GM12878 (cell line): ENCODE measurements at regions not wholly inside any gene's neighbourhood (a gene's known extent, or its start where the extent isn't known, plus 50 kb on each side); places are given as distances from the start of the nearest gene placed in this dataset.

Source experiments
- ATAC-seq: fragments of 200-7000 bp; cut with Tn5 transposase; 3 replicates; pipeline ENCODE4 v1.9.1; 2020; ENCODE audit warnings: mild to moderate bottlenecking, moderate library complexity
- BruUV-seq: library from RNA; stranded (reverse); fragments of 400-500 nt; replicated peaks from 2 replicates; lab custom pipeline; 2021; lab: Mats Ljungman, UMichigan
- CTCF ChIA-PET: fragments of 300-600 bp; sonication (Branson Sonifier 250); formaldehyde crosslinking; extraction: SDS; loops from one replicate; lab custom pipeline; 2021; ENCODE audit warnings: inconsistent platforms; lab: Yijun Ruan, JAX
- POLR2A ChIA-PET: fragments of 350-600 bp; formaldehyde crosslinking; extraction: SDS; loops from one replicate; lab custom pipeline; 2021; ENCODE audit warnings: inconsistent platforms; lab: Charles Lee
- RAD21 ChIA-PET: fragments of 300-600 bp; sonication (Branson Sonifier 250); formaldehyde crosslinking; loops from one replicate; lab custom pipeline; 2023; ENCODE audit warnings: antibody characterized with exemption; ENCODE audit not compliant: unreplicated experiment; lab: Charles Lee
- SMC1A ChIA-PET: fragments of 300-600 bp; sonication (Branson Sonifier 250); formaldehyde crosslinking; loops from one replicate; lab custom pipeline; 2023; ENCODE audit not compliant: unreplicated experiment, uncharacterized antibody; lab: Charles Lee
- DNase-seq: peaks from one replicate; pipeline ENCODE4 v3.0.0-alpha.2; 2011; ENCODE audit warnings: low read depth, low spot score
- FAIRE-seq: peaks from 3 replicates; lab custom pipeline; 2011; peaks lifted over from hg19 to GRCh38; lab: Jason Lieb, UNC
- H2AFZ ChIP-seq: 2 replicates; pipeline ENCODE4 v1.6.0; 2011; ENCODE audit warnings: low read depth, low read length, control low read depth; ENCODE audit not compliant: control insufficient read depth
- H3K27ac ChIP-seq: 2 replicates; pipeline ENCODE4 v1.5.1; 2011; ENCODE audit warnings: control low read depth; ENCODE audit not compliant: control insufficient read depth, insufficient read depth
- H3K27me3 ChIP-seq, 2 experiments: replicated peaks in 1 of 2; 2 replicates each; pipeline versions ENCODE4 v1.6.0 to v1.6.1; 2011; ENCODE audit warnings: low read length in 1 of 2; ENCODE audit not compliant: control insufficient read depth in 2 of 2, insufficient read depth in 2 of 2
- H3K36me3 ChIP-seq, 2 experiments: 2 replicates each; pipeline ENCODE4 v1.5.1; 2011; ENCODE audit warnings: low read length in 1 of 2; ENCODE audit not compliant: control insufficient read depth in 2 of 2, insufficient read depth in 2 of 2
- H3K4me1 ChIP-seq: 2 replicates; pipeline ENCODE4 v1.6.1; 2011; ENCODE audit warnings: mild to moderate bottlenecking, low read length, moderate library complexity, mixed read lengths; ENCODE audit not compliant: control insufficient read depth, insufficient read depth
- H3K4me2 ChIP-seq: 2 replicates; pipeline ENCODE4 v1.6.0; 2011; ENCODE audit warnings: control low read depth; ENCODE audit not compliant: control insufficient read depth, insufficient read depth
- H3K4me3 ChIP-seq: fragments of 200-600 bp; sonication (generic); 2 replicates; pipeline ENCODE4 v1.5.1; 2016
- H3K79me2 ChIP-seq: 2 replicates; pipeline ENCODE4 v1.6.0; 2011; ENCODE audit warnings: low read length; ENCODE audit not compliant: control insufficient read depth, insufficient read depth
- H3K9ac ChIP-seq: 2 replicates; pipeline ENCODE4 v1.8.0; 2011; ENCODE audit warnings: low read length, control low read depth, mixed read lengths; ENCODE audit not compliant: control insufficient read depth, insufficient read depth
- H3K9me3 ChIP-seq: replicated peaks from 3 replicates; pipeline ENCODE4 v1.5.1; 2011; ENCODE audit warnings: mild to moderate bottlenecking, low read length; ENCODE audit not compliant: control insufficient read depth, insufficient read depth
- H4K20me1 ChIP-seq: 2 replicates; pipeline ENCODE4 v1.6.0; 2011; ENCODE audit not compliant: control insufficient read depth, insufficient read depth
- BACH1 ChIP-seq: fragments of 450-650 bp; IDR thresholded peaks from 2 replicates; pipeline ENCODE4 v1.6.1; 2017; ENCODE audit warnings: mild to moderate bottlenecking, borderline replicate concordance
- NFIC ChIP-seq: IDR thresholded peaks from 2 replicates; pipeline ENCODE4 v1.6.1; 2012; ENCODE audit warnings: low read depth, mild to moderate bottlenecking, inconsistent platforms, low read length, moderate library complexity
- RCOR1 ChIP-seq: conservative IDR thresholded peaks from 2 replicates; pipeline ENCODE4 v1.6.1; 2012; ENCODE audit warnings: low read depth, low read length, improper control_type of control experiment
- SP1 ChIP-seq: IDR thresholded peaks from one replicate; pipeline ENCODE4 v1.6.1; 2011; ENCODE audit warnings: low read depth, low read length
- ZNF274 ChIP-seq: IDR thresholded peaks from one replicate; pipeline ENCODE4 v1.8.0; 2011; ENCODE audit not compliant: insufficient read length, insufficient read depth
- WGBS: methylation state at CpG from one replicate; pipeline ENCODE4 v1.1.6; 2016; ENCODE audit warnings: low lambda C conversion rate; ENCODE audit not compliant: insufficient replicate concordance, insufficient coverage; ENCODE audit errors: missing lambda C conversion rate; 5-methylcytosine and 5-hydroxymethylcytosine counted together
- in situ Hi-C: fragments of 300-500 bp; cut with MboI; formaldehyde crosslinking; loops from 9 replicates; pipeline ENCODE4 v1.14.3; 2018; ENCODE audit warnings: mixed read lengths
- intact Hi-C: fragments of 100-400 bp; cut with micrococcal nuclease; formaldehyde crosslinking; loops from one replicate; pipeline ENCODE4 v1.14.2; 2022; ENCODE audit not compliant: unreplicated experiment
- TF ChIP-seq, protein P1 (sequence below): IDR thresholded peaks from 2 replicates; pipeline ENCODE4 v1.6.1; 2011; ENCODE audit warnings: low read depth, low read length, improper control_type of control experiment, borderline replicate concordance
- TF ChIP-seq, protein P2 (sequence below): fragments of 450-650 bp; IDR thresholded peaks from 2 replicates; pipeline ENCODE4 v1.6.1; 2016; ENCODE audit warnings: mild to moderate bottlenecking, moderate library complexity, borderline replicate concordance

DNA sequence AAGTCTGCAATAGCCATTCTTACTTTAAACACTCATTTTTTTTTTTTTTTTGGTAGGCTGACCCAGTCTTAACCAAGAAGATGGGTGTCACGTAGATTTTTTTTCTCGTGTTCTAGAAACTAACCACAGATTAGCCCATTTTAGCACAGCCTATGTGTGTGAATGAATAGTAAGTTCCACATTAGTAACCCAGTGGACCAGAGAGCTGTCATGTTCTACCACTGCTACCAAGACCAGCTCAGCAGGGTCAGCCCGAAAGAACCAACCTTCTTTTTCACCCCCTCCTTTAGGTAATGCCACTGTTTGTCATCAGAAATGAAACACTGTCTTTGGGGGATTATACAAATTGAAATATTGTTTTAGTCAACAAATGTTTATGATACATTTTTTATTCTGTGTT, 221.1 kb upstream of the PLXNA2 start:
- Histone ChIP-seq H3K9me3 (no peaks in the 10 kb centered on the region; the same call in 2 of the 3 replicates), H2AFZ (no peak overlapping the region), H3K4me3 (no peak overlapping the region), H3K4me1 (no peaks in the 10 kb centered on the region), H3K27ac (no peak overlapping the region), H3K9ac (no peak overlapping the region), H3K27me3 (no peaks in the 10 kb centered on the region; a peak in 1 of 4 replicates), H3K4me2 (no peak overlapping the region), H3K36me3 (no peaks in the 10 kb centered on the region), H4K20me1 (no peaks in the 10 kb centered on the region), H3K79me2 (no peaks in the 10 kb centered on the region)
- no peak for TF ChIP-seq NFIC
- no peak for TF ChIP-seq RCOR1
- TF ChIP-seq, protein P1, sequence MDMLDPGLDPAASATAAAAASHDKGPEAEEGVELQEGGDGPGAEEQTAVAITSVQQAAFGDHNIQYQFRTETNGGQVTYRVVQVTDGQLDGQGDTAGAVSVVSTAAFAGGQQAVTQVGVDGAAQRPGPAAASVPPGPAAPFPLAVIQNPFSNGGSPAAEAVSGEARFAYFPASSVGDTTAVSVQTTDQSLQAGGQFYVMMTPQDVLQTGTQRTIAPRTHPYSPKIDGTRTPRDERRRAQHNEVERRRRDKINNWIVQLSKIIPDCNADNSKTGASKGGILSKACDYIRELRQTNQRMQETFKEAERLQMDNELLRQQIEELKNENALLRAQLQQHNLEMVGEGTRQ = no peak
- TF ChIP-seq SP1 = no peak
- TF ChIP-seq BACH1 = no peak
- TF ChIP-seq ZNF274 = no peak
- TF ChIP-seq, protein P2, sequence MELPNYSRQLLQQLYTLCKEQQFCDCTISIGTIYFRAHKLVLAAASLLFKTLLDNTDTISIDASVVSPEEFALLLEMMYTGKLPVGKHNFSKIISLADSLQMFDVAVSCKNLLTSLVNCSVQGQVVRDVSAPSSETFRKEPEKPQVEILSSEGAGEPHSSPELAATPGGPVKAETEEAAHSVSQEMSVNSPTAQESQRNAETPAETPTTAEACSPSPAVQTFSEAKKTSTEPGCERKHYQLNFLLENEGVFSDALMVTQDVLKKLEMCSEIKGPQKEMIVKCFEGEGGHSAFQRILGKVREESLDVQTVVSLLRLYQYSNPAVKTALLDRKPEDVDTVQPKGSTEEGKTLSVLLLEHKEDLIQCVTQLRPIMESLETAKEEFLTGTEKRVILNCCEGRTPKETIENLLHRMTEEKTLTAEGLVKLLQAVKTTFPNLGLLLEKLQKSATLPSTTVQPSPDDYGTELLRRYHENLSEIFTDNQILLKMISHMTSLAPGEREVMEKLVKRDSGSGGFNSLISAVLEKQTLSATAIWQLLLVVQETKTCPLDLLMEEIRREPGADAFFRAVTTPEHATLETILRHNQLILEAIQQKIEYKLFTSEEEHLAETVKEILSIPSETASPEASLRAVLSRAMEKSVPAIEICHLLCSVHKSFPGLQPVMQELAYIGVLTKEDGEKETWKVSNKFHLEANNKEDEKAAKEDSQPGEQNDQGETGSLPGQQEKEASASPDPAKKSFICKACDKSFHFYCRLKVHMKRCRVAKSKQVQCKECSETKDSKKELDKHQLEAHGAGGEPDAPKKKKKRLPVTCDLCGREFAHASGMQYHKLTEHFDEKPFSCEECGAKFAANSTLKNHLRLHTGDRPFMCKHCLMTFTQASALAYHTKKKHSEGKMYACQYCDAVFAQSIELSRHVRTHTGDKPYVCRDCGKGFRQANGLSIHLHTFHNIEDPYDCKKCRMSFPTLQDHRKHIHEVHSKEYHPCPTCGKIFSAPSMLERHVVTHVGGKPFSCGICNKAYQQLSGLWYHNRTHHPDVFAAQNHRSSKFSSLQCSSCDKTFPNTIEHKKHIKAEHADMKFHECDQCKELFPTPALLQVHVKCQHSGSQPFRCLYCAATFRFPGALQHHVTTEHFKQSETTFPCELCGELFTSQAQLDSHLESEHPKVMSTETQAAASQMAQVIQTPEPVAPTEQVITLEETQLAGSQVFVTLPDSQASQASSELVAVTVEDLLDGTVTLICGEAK = no peak
- SMC1A ChIA-PET = no interaction called here
- 2% methylated on average over 3 of the region's 3 CpGs for WGBS
- intact Hi-C loops = no loop called here
- no TSS peak for BruUV-seq
- in situ Hi-C loops = no loop called here
- POLR2A ChIA-PET = no interaction called here
- RAD21 ChIA-PET = no interaction called here
- ATAC-seq (no peak), FAIRE-seq (no peak), DNase-seq (no peak)
- CTCF ChIA-PET = no interaction called here
